ENCODE measurements at regions not wholly inside any gene's neighbourhood (a gene's known extent, or its start where the extent isn't known, plus 50 kb on each side); places are given as distances from the start of the nearest gene placed in this dataset.

- TF ChIP-seq POLR2A (IDR thresholded peaks at IDR 0.05) (no peak), CTCF (IDR thresholded peaks at IDR 0.05) (no peak), EP300 (IDR thresholded peaks at IDR 0.05) (peak in 1 of 2 donors; percentile 76)
Measured at GRCh38 chr13:53137779-53138178, 109.2 kb downstream of the OLFM4 start.

Data from tibial nerve (tissue), 4 donors.